ENCODE measurements at regions not wholly inside any gene's neighbourhood (a gene's known extent, or its start where the extent isn't known, plus 50 kb on each side); places are given as distances from the start of the nearest gene placed in this dataset.

- Histone ChIP-seq H3K27me3 (peaks cover 5% of the 10 kb centered on the region), H3K4me1 (no peaks in the 10 kb centered on the region), H3K9me3 (peaks cover 0 to 17% (median 0%) of the 10 kb centered on the region in 3 donors), H3K4me3 (no peak overlapping the region), H3K36me3 (no peaks in the 10 kb centered on the region), H3K27ac (no peak overlapping the region)
- ATAC-seq, result no peak
- TF ChIP-seq EP300 (IDR thresholded peaks at IDR 0.05), result no peak
- TF ChIP-seq POLR2AphosphoS5 (IDR thresholded peaks at IDR 0.05), result no peak
- no peak for TF ChIP-seq POLR2A (IDR thresholded peaks at IDR 0.05)
- TF ChIP-seq CTCF (IDR thresholded peaks at IDR 0.05), result no peak
- 91 to 92% methylated on average over 5 to 9 of the region's 13 CpGs for WGBS, 2 donors (ENCODE audit: low coverage in 1 of 2)
Measured at GRCh38 chr13:111861766-111862366, 205.1 kb upstream of the SOX1 start.

GRCh38 chr13:111862836-111863815 is 203.8 kb upstream of the SOX1 start:
- ATAC-seq, result no peak
- Histone ChIP-seq H3K4me1 (no peaks in the 10 kb centered on the region), H3K4me3 (no peak overlapping the region), H3K36me3 (no peaks in the 10 kb centered on the region), H3K27me3 (no peaks in the 10 kb centered on the region), H3K9me3 (peaks cover 0 to 26% (median 0%) of the 10 kb centered on the region in 3 donors), H3K27ac (no peak overlapping the region)
- WGBS, 2 donors (ENCODE audit: low coverage in 1 of 2), result 80 to 84% methylated on average over 10 to 19 of the region's 33 CpGs
- TF ChIP-seq EP300 (IDR thresholded peaks at IDR 0.05) (no peak), POLR2AphosphoS5 (IDR thresholded peaks at IDR 0.05) (no peak), CTCF (IDR thresholded peaks at IDR 0.05) (no peak), POLR2A (IDR thresholded peaks at IDR 0.05) (no peak)

GRCh38 chr13:111864566-111864965 is 202.4 kb upstream of the SOX1 start:
- no peak for ATAC-seq
- peaks cover 0 to 35% (median 0%) of the 10 kb centered on the region in 3 donors for H3K9me3 ChIP-seq
- no peak for TF ChIP-seq POLR2A (IDR thresholded peaks at IDR 0.05)
- TF ChIP-seq CTCF (IDR thresholded peaks at IDR 0.05), result no peak
- no peak for TF ChIP-seq EP300 (IDR thresholded peaks at IDR 0.05)
- no peak for TF ChIP-seq POLR2AphosphoS5 (IDR thresholded peaks at IDR 0.05)
- 87% methylated on average over 9 of the region's 12 CpGs; no CpG with 5 or more reads in 1 of the 2 donors for WGBS, 2 donors (ENCODE audit: low coverage in 1 of 2)
- H3K36me3 ChIP-seq, result no peaks in the 10 kb centered on the region
- no peak overlapping the region for H3K27ac ChIP-seq
- H3K4me1 ChIP-seq, result no peaks in the 10 kb centered on the region
- peaks cover 9% of the 10 kb centered on the region for H3K27me3 ChIP-seq
- H3K4me3 ChIP-seq, result no peak overlapping the region

GRCh38 chr13:111865046-111865445 is 201.9 kb upstream of the SOX1 start:
- ATAC-seq, result no peak
- TF ChIP-seq EP300 (IDR thresholded peaks at IDR 0.05) (no peak), CTCF (IDR thresholded peaks at IDR 0.05) (no peak), POLR2AphosphoS5 (IDR thresholded peaks at IDR 0.05) (no peak), POLR2A (IDR thresholded peaks at IDR 0.05) (no peak)
- Histone ChIP-seq H3K27ac (no peak overlapping the region), H3K4me3 (no peak overlapping the region), H3K36me3 (no peaks in the 10 kb centered on the region), H3K4me1 (no peaks in the 10 kb centered on the region), H3K27me3 (peaks cover 9% of the 10 kb centered on the region), H3K9me3 (peaks cover 0 to 35% (median 0%) of the 10 kb centered on the region in 3 donors)
- 65 to 87% methylated on average over 6 to 7 of the region's 7 CpGs for WGBS, 2 donors (ENCODE audit: low coverage in 1 of 2)

Measured in gastroesophageal sphincter (tissue), 4 donors.